WTC11 (cell line): ENCODE measurements at regions not wholly inside any gene's neighbourhood (a gene's known extent, or its start where the extent isn't known, plus 50 kb on each side); places are given as distances from the start of the nearest gene placed in this dataset.

Source experiments
- ATAC-seq: fragments of 200-7000 bp; cut with Tn5 transposase; 2 replicates; pipeline ENCODE4 v1.10.0; 2021; ENCODE audit warnings: mild to moderate bottlenecking, moderate library complexity
- CTCF ChIA-PET: fragments of 300-600 bp; sonication (Branson Sonifier 250); formaldehyde crosslinking; loops from one replicate; lab custom pipeline; 2021; ENCODE audit warnings: antibody characterized with exemption; lab: Charles Lee
- POLR2A ChIA-PET: fragments of 350-600 bp; sonication (Branson Sonifier 250); formaldehyde crosslinking; loops from one replicate; lab custom pipeline; 2021; ENCODE audit warnings: antibody characterized with exemption; lab: Charles Lee
- DNase-seq: peaks from one replicate; pipeline ENCODE4 v3.0.0; 2021; ENCODE audit warnings: low spot score
- H3K27ac Mint-ChIP-seq: 2 replicates; pipeline ENCODE4 v1.8.0; 2021; ENCODE audit warnings: mixed read lengths
- H3K27me3 Mint-ChIP-seq: 2 replicates; pipeline ENCODE4 v1.8.0; 2021; ENCODE audit warnings: low read depth, mild to moderate bottlenecking, moderate library complexity, mixed read lengths
- H3K36me3 Mint-ChIP-seq: 2 replicates; pipeline ENCODE4 v1.8.0; 2021; ENCODE audit warnings: mixed read lengths
- H3K4me1 Mint-ChIP-seq: 2 replicates; pipeline ENCODE4 v1.8.0; 2022; ENCODE audit warnings: mixed read lengths
- H3K4me3 Mint-ChIP-seq: 2 replicates; pipeline ENCODE4 v1.8.0; 2021; ENCODE audit warnings: mild to moderate bottlenecking, moderate library complexity, mixed read lengths
- H3K9me3 Mint-ChIP-seq: 2 replicates; pipeline ENCODE4 v1.8.0; 2021; ENCODE audit warnings: mixed read lengths
- CREB1 ChIP-seq: sonication (generic); formaldehyde crosslinking; IDR thresholded peaks from 2 replicates; pipeline ENCODE4 v1.8.0; 2023; ENCODE audit warnings: mild to moderate bottlenecking, missing genetic modification reagents
- HMGA2 ChIP-seq: fragments of 250-450 bp; sonication (Bioruptor Pico); IDR thresholded peaks from 2 replicates; pipeline ENCODE4 v1.4.0; 2021; ENCODE audit warnings: mild to moderate bottlenecking, moderate library complexity
- HMGXB4 ChIP-seq: sonication (generic); formaldehyde crosslinking; IDR thresholded peaks from 2 replicates; pipeline ENCODE4 v1.8.1; 2023; ENCODE audit warnings: mild to moderate bottlenecking, moderate library complexity, missing genetic modification reagents
- JUN ChIP-seq: sonication (generic); formaldehyde crosslinking; IDR thresholded peaks from 2 replicates; pipeline ENCODE4 v1.8.0; 2023; ENCODE audit warnings: mild to moderate bottlenecking, missing genetic modification reagents
- SMAD4 ChIP-seq: sonication (generic); formaldehyde crosslinking; IDR thresholded peaks from 2 replicates; pipeline ENCODE4 v1.8.0; 2022; ENCODE audit warnings: mild to moderate bottlenecking, missing genetic modification reagents
- SOX15 ChIP-seq: fragments of 250-450 bp; sonication (Bioruptor Pico); IDR thresholded peaks from 2 replicates; pipeline ENCODE4 v1.9.0; 2021; ENCODE audit warnings: mild to moderate bottlenecking
- STAT6 ChIP-seq: sonication (generic); formaldehyde crosslinking; conservative IDR thresholded peaks from 2 replicates; pipeline ENCODE4 v1.8.1; 2023; ENCODE audit warnings: mild to moderate bottlenecking, low read depth, missing genetic modification reagents, moderate library complexity
- ZBTB43 ChIP-seq: sonication (generic); formaldehyde crosslinking; IDR thresholded peaks from 2 replicates; pipeline ENCODE4 v1.8.1; 2023; ENCODE audit warnings: mild to moderate bottlenecking, missing genetic modification reagents
- ZMAT4 ChIP-seq: fragments of 250-450 bp; sonication (Bioruptor Pico); IDR thresholded peaks from 2 replicates; pipeline ENCODE4 v1.9.0; 2021; ENCODE audit warnings: mild to moderate bottlenecking
- ZNF219 ChIP-seq: sonication (generic); formaldehyde crosslinking; IDR thresholded peaks from 2 replicates; pipeline ENCODE4 v1.8.0; 2023; ENCODE audit warnings: missing genetic modification reagents, mild to moderate bottlenecking, borderline replicate concordance
- TF ChIP-seq, protein P1 (sequence below): sonication (generic); formaldehyde crosslinking; IDR thresholded peaks from 2 replicates; pipeline ENCODE4 v1.8.1; 2022; ENCODE audit warnings: low read depth, mild to moderate bottlenecking, moderate library complexity, missing genetic modification reagents, borderline replicate concordance
- TF ChIP-seq, protein P2 (sequence below): sonication (generic); formaldehyde crosslinking; IDR thresholded peaks from 2 replicates; pipeline ENCODE4 v1.8.0; 2022; ENCODE audit warnings: mild to moderate bottlenecking, missing genetic modification reagents
- TF ChIP-seq, protein P3 (sequence below): fragments of 250-450 bp; sonication (Bioruptor Pico); IDR thresholded peaks from 2 replicates; pipeline ENCODE4 v1.9.0; 2021; ENCODE audit warnings: mild to moderate bottlenecking, borderline replicate concordance
- TF ChIP-seq, protein P4 (sequence below): sonication (generic); formaldehyde crosslinking; IDR thresholded peaks from 2 replicates; pipeline ENCODE4 v1.8.1; 2023; ENCODE audit warnings: mild to moderate bottlenecking, missing genetic modification reagents, moderate library complexity
- TF ChIP-seq, protein P5 (sequence below): fragments of 200-600 bp; IDR thresholded peaks from 2 replicates; pipeline ENCODE4 v1.8.0; 2022; ENCODE audit warnings: antibody characterized with exemption

DNA sequence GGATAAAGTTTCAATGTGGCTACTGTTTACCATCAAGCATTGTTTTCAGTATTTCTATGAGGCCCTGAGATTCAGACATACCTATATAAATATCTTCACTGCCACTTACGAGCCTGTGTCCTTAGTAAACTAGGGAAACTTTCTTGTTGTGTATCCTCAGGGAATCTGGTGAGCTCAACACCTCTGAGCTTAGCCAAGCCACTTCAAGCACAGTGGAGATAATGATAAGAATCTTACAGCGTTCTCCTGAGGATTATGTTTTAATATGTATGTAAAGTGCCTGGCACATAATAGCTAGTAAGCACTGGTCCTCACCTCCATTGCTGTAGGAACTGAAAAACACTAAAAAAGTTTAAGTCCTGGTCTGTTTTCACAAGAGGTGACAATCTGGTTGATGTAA is 268.3 kb downstream of the SKIDA1 start:
- Mint-ChIP-seq H3K9me3 (no peaks in the 10 kb centered on the region; the same call in 1 of the 2 replicates), H3K27ac (no peak overlapping the region), H3K4me3 (no peak overlapping the region), H3K27me3 (no peaks in the 10 kb centered on the region), H3K4me1 (peaks cover 15% of the 10 kb centered on the region), H3K36me3 (no peaks in the 10 kb centered on the region)
- DNase-seq, result no peak
- no peak for ATAC-seq
- POLR2A ChIA-PET, result no interaction called here
- CTCF ChIA-PET, result no interaction called here
- TF ChIP-seq, protein P1, sequence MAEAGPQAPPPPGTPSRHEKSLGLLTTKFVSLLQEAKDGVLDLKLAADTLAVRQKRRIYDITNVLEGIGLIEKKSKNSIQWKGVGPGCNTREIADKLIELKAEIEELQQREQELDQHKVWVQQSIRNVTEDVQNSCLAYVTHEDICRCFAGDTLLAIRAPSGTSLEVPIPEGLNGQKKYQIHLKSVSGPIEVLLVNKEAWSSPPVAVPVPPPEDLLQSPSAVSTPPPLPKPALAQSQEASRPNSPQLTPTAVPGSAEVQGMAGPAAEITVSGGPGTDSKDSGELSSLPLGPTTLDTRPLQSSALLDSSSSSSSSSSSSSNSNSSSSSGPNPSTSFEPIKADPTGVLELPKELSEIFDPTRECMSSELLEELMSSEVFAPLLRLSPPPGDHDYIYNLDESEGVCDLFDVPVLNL, result no peak
- TF ChIP-seq, protein P2, sequence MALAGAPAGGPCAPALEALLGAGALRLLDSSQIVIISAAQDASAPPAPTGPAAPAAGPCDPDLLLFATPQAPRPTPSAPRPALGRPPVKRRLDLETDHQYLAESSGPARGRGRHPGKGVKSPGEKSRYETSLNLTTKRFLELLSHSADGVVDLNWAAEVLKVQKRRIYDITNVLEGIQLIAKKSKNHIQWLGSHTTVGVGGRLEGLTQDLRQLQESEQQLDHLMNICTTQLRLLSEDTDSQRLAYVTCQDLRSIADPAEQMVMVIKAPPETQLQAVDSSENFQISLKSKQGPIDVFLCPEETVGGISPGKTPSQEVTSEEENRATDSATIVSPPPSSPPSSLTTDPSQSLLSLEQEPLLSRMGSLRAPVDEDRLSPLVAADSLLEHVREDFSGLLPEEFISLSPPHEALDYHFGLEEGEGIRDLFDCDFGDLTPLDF (CRISPR knock-in tag), result no peak
- TF ChIP-seq JUN (CRISPR knock-in tag), result no peak
- TF ChIP-seq, protein P3, sequence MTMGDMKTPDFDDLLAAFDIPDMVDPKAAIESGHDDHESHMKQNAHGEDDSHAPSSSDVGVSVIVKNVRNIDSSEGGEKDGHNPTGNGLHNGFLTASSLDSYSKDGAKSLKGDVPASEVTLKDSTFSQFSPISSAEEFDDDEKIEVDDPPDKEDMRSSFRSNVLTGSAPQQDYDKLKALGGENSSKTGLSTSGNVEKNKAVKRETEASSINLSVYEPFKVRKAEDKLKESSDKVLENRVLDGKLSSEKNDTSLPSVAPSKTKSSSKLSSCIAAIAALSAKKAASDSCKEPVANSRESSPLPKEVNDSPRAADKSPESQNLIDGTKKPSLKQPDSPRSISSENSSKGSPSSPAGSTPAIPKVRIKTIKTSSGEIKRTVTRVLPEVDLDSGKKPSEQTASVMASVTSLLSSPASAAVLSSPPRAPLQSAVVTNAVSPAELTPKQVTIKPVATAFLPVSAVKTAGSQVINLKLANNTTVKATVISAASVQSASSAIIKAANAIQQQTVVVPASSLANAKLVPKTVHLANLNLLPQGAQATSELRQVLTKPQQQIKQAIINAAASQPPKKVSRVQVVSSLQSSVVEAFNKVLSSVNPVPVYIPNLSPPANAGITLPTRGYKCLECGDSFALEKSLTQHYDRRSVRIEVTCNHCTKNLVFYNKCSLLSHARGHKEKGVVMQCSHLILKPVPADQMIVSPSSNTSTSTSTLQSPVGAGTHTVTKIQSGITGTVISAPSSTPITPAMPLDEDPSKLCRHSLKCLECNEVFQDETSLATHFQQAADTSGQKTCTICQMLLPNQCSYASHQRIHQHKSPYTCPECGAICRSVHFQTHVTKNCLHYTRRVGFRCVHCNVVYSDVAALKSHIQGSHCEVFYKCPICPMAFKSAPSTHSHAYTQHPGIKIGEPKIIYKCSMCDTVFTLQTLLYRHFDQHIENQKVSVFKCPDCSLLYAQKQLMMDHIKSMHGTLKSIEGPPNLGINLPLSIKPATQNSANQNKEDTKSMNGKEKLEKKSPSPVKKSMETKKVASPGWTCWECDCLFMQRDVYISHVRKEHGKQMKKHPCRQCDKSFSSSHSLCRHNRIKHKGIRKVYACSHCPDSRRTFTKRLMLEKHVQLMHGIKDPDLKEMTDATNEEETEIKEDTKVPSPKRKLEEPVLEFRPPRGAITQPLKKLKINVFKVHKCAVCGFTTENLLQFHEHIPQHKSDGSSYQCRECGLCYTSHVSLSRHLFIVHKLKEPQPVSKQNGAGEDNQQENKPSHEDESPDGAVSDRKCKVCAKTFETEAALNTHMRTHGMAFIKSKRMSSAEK (CRISPR knock-in tag), result no peak
- no peak for TF ChIP-seq HMGA2
- no peak for TF ChIP-seq SOX15 (CRISPR knock-in tag)
- TF ChIP-seq, protein P4, sequence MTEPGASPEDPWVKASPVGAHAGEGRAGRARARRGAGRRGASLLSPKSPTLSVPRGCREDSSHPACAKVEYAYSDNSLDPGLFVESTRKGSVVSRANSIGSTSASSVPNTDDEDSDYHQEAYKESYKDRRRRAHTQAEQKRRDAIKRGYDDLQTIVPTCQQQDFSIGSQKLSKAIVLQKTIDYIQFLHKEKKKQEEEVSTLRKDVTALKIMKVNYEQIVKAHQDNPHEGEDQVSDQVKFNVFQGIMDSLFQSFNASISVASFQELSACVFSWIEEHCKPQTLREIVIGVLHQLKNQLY (CRISPR knock-in tag), result no peak
- TF ChIP-seq ZMAT4 (CRISPR knock-in tag), result no peak
- no peak for TF ChIP-seq ZBTB43
- TF ChIP-seq CREB1, result no peak
- TF ChIP-seq, protein P5, sequence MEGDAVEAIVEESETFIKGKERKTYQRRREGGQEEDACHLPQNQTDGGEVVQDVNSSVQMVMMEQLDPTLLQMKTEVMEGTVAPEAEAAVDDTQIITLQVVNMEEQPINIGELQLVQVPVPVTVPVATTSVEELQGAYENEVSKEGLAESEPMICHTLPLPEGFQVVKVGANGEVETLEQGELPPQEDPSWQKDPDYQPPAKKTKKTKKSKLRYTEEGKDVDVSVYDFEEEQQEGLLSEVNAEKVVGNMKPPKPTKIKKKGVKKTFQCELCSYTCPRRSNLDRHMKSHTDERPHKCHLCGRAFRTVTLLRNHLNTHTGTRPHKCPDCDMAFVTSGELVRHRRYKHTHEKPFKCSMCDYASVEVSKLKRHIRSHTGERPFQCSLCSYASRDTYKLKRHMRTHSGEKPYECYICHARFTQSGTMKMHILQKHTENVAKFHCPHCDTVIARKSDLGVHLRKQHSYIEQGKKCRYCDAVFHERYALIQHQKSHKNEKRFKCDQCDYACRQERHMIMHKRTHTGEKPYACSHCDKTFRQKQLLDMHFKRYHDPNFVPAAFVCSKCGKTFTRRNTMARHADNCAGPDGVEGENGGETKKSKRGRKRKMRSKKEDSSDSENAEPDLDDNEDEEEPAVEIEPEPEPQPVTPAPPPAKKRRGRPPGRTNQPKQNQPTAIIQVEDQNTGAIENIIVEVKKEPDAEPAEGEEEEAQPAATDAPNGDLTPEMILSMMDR, result no peak
- TF ChIP-seq HMGXB4 (CRISPR knock-in tag), result no peak
- TF ChIP-seq STAT6 (CRISPR knock-in tag), result no peak
- TF ChIP-seq SMAD4, result no peak
- no peak for TF ChIP-seq ZNF219
- TF ChIP-seq, all 79 proteins: peak for 0
